GM18508 (cell line): ENCODE measurements at regions not wholly inside any gene's neighbourhood (a gene's known extent, or its start where the extent isn't known, plus 50 kb on each side); places are given as distances from the start of the nearest gene placed in this dataset.

Experiments
- ATAC-seq: cut with Tn5 transposase; IDR thresholded peaks from one replicate; pipeline ENCODE4 v1.9.1; 2021; ENCODE audit warnings: moderate number of reproducible peaks; ENCODE audit not compliant: insufficient read depth, unreplicated experiment

GRCh38 chr2:126846241-126846640 lies 52.4 kb upstream of the TEX51 start:
- no peak for ATAC-seq
